Mucosa of descending colon (tissue), 3 donors: ENCODE measurements at regions not wholly inside any gene's neighbourhood (a gene's known extent, or its start where the extent isn't known, plus 50 kb on each side); places are given as distances from the start of the nearest gene placed in this dataset.

Experiments used
- ATAC-seq: fragments of 200-7000 bp; cut with Tn5 transposase; one replicate; pipeline ENCODE4 v1.9.1; 2020; ENCODE audit warnings: mild to moderate bottlenecking, moderate library complexity
- DNase-seq, 3 donors: peaks; one replicate each; pipeline ENCODE4 v3.0.0-alpha.2; 2020
- H3K36me3 ChIP-seq: fragments of 200-600 bp; one replicate; pipeline ENCODE4 v1.8.0; 2021; ENCODE audit warnings: low read depth, mild to moderate bottlenecking
- H3K4me1 ChIP-seq: fragments of 200-600 bp; one replicate; pipeline ENCODE4 v1.8.0; 2021; ENCODE audit warnings: low read depth, mild to moderate bottlenecking
- H3K4me3 ChIP-seq: fragments of 200-600 bp; one replicate; pipeline ENCODE4 v1.8.0; 2021; ENCODE audit warnings: mild to moderate bottlenecking
- H3K9me3 ChIP-seq: fragments of 200-600 bp; one replicate; pipeline ENCODE4 v1.8.0; 2021; ENCODE audit warnings: mild to moderate bottlenecking
- CTCF ChIP-seq: fragments of 200-600 bp; IDR thresholded peaks from one replicate; pipeline ENCODE4 v1.8.0; 2022; ENCODE audit warnings: antibody characterized with exemption, mild to moderate bottlenecking
- intact Hi-C, 2 donors: fragments of 100-400 bp; cut with DNase I in 1 of 2; cut with micrococcal nuclease in 1 of 2; formaldehyde crosslinking; loops; one replicate each; pipeline versions ENCODE4 v1.11.0 to v1.11.1; 2022; cut with DNase I, micrococcal nuclease
- donor health status: DM: no; HTN: no; CAD: no; lungs with moderate emphysema.
- donor health status: DM: no; HTN: no; CAD: no.
- donor health status: DM: no; HTN: yes; CAD: no.

- no peaks in the 10 kb centered on the region for H3K36me3 ChIP-seq
- no peak for TF ChIP-seq CTCF
- intact Hi-C loops: no loop called here
- DNase-seq (no peak), ATAC-seq (no peak)
- no peak overlapping the region for H3K4me3 ChIP-seq
- H3K4me1 ChIP-seq: peaks cover under 1% of the 10 kb centered on the region
- peaks cover 45% of the 10 kb centered on the region for H3K9me3 ChIP-seq
These were observed 136.0 kb upstream of the ZNF91 start for GRCh38 chr19:23531231-23531790.

DNA sequence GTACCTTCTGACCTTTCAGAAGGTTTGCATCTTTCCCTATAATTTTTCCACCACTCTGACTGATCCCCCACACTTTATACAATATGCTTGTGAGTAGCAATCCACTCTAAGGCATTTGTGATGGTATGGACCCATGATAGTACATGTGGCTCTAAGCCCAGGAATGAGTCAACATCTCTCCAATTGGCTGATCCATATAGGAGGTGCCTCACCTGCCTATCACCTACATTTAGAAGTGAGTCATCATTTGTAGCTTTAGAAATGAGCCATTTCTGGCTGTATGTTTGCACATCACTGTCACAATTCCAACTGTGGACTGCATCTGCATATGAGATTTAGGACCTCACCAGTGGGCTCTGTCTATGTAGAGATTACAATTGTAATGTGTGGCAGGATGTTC, 133.1 kb upstream of the ZNF91 start:
- Histone ChIP-seq H3K4me3 (no peak overlapping the region), H3K9me3 (peaks cover 37% of the 10 kb centered on the region), H3K4me1 (peaks cover 15% of the 10 kb centered on the region), H3K36me3 (no peaks in the 10 kb centered on the region)
- no peak for DNase-seq
- no peak for TF ChIP-seq CTCF
- peak; percentile 66 for ATAC-seq
- intact Hi-C loops: no loop called here

DNA sequence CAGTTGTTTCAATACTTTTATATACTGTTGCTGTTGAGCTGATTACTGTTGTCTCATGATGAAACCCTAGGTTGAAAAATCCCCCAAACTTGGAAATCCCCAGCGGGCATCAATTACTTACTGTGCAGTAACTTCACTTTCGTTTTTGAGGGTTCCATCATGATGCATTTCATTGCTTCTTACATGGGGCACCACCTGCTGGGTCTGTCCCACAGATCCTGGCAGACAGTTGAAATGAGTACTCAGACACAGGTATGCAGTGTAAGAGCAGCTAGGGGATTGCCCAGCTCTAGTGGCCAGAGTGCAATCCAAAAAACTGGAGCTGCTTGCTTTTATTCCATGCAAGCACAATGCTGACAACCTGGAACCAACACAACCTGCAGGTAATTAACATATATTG, 132.5 kb upstream of the ZNF91 start:
- ATAC-seq: no peak

GRCh38 chr19:23526302-23526701, 131.0 kb upstream of the ZNF91 start:
- Histone ChIP-seq H3K4me3 (no peak overlapping the region), H3K36me3 (no peaks in the 10 kb centered on the region), H3K9me3 (peaks cover 32% of the 10 kb centered on the region), H3K4me1 (peaks cover 15% of the 10 kb centered on the region)
- intact Hi-C loops: no loop called here
- ATAC-seq (no peak), DNase-seq (no peak)
- no peak for TF ChIP-seq CTCF

More for the DNA sequence above, 132.5 kb upstream of the ZNF91 start:
- peaks cover 15% of the 10 kb centered on the region for H3K4me1 ChIP-seq
- DNase-seq: no peak
- H3K4me3 ChIP-seq: no peak overlapping the region
- intact Hi-C loops: no loop called here
- no peaks in the 10 kb centered on the region for H3K36me3 ChIP-seq
- peaks cover 32% of the 10 kb centered on the region for H3K9me3 ChIP-seq
- no peak for TF ChIP-seq CTCF

DNA sequence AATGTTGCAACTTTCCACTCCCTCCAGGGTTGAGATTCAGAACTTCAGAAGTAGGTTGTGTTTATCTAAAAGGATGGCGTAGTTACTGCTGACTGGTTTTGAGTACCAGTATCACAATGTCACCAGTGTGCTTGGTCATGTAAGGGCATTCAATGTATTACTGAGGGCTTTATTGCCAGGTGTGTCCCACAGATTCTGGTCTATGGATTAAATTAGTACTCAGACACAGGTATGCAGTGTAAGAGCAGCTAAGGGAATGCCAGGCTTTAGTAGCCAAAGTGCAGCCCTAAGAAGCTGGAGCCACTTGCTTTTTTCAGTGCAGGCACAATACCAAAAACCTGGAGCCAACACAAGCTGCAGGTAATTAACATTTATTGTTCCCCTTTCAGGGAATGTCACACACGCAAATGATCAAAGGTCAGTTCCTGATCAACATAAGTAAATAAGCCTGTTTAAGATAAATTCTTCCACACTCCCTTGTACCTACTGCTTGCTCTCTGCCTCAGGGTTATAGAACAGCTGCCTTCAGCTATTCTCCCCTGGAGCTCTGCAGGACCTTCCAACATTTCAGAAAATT, 130.1 kb upstream of the ZNF91 start:
- peaks cover 15% of the 10 kb centered on the region for H3K4me1 ChIP-seq
- ATAC-seq (peak; percentile 85), DNase-seq (peak in 2 of 3 donors; percentile 28 to 50)
- no peak overlapping the region for H3K4me3 ChIP-seq
- H3K36me3 ChIP-seq: no peaks in the 10 kb centered on the region
- intact Hi-C loops: no loop called here
- no peak for TF ChIP-seq CTCF
- peaks cover 32% of the 10 kb centered on the region for H3K9me3 ChIP-seq

- no peaks in the 10 kb centered on the region for H3K36me3 ChIP-seq
- no peak for DNase-seq
- H3K9me3 ChIP-seq: peaks cover 29% of the 10 kb centered on the region
- peaks cover 15% of the 10 kb centered on the region for H3K4me1 ChIP-seq
- no peak for TF ChIP-seq CTCF
- no peak for ATAC-seq
- H3K4me3 ChIP-seq: no peak overlapping the region
- intact Hi-C loops: no loop called here
These were observed 128.6 kb upstream of the ZNF91 start for GRCh38 chr19:23523863-23524262.
